ENCODE measurements at regions not wholly inside any gene's neighbourhood (a gene's known extent, or its start where the extent isn't known, plus 50 kb on each side); places are given as distances from the start of the nearest gene placed in this dataset.

- H3K27ac ChIP-seq (ENCODE audit: low read depth, low read length) = no peak overlapping the region
- H3K27me3 Mint-ChIP-seq = peaks cover 0 to 31% (median 20%) of the 10 kb centered on the region in 5 donors
- no peaks in the 10 kb centered on the region for H3K4me1 Mint-ChIP-seq
- H3K9me3 Mint-ChIP-seq = peaks cover 0 to 5% (median 0%) of the 10 kb centered on the region in 11 donors
- H3K4me3 Mint-ChIP-seq = no peak overlapping the region
- CTCF ChIA-PET = no interaction called here
- POLR2A ChIA-PET = no interaction called here
- no peaks in the 10 kb centered on the region for H3K9me3 ChIP-seq (ENCODE audit: control insufficient read depth in 2 of 3, low read length in 3 of 3)
- no peaks in the 10 kb centered on the region for H3K36me3 ChIP-seq (ENCODE audit: control insufficient read depth in 2 of 3, insufficient read depth in 3 of 3, low read length in 3 of 3)
- H3K27ac Mint-ChIP-seq = no peak overlapping the region
- no peak for DNase-seq
- intact Hi-C loops (cut with micrococcal nuclease) = no loop called here
- H3K4me3 ChIP-seq (ENCODE audit: low read length) = no peak overlapping the region
- H3K4me1 ChIP-seq (ENCODE audit: control insufficient read depth in 2 of 2, insufficient read depth in 2 of 2, low read length in 2 of 2) = no peaks in the 10 kb centered on the region
- no peaks in the 10 kb centered on the region for H3K36me3 Mint-ChIP-seq
- ATAC-seq = no peak
- H3K27me3 ChIP-seq (ENCODE audit: control insufficient read depth in 2 of 2, insufficient read depth in 2 of 2, low read length in 2 of 2) = no peaks in the 10 kb centered on the region
Observed at GRCh38 chr18:78900938-78901909, 78.4 kb upstream of the SALL3 start.

- Mint-ChIP-seq H3K9me3 (peaks cover 0 to 5% (median 0%) of the 10 kb centered on the region in 11 donors), H3K27me3 (peaks cover 0 to 36% (median 20%) of the 10 kb centered on the region in 5 donors), H3K36me3 (no peaks in the 10 kb centered on the region), H3K4me1 (no peaks in the 10 kb centered on the region), H3K27ac (no peak overlapping the region), H3K4me3 (no peak overlapping the region)
- Histone ChIP-seq H3K4me1 (ENCODE audit: control insufficient read depth in 2 of 2, insufficient read depth in 2 of 2, low read length in 2 of 2) (no peaks in the 10 kb centered on the region), H3K36me3 (ENCODE audit: control insufficient read depth in 2 of 3, insufficient read depth in 3 of 3, low read length in 3 of 3) (no peaks in the 10 kb centered on the region), H3K27ac (ENCODE audit: low read depth, low read length) (no peak overlapping the region), H3K9me3 (ENCODE audit: control insufficient read depth in 2 of 3, low read length in 3 of 3) (no peaks in the 10 kb centered on the region), H3K27me3 (ENCODE audit: control insufficient read depth in 2 of 2, insufficient read depth in 2 of 2, low read length in 2 of 2) (no peaks in the 10 kb centered on the region), H3K4me3 (ENCODE audit: low read length) (no peak overlapping the region)
- DNase-seq (no peak), ATAC-seq (no peak)
- ChIA-PET CTCF (no interaction called here), POLR2A (no interaction called here)
- intact Hi-C loops (cut with micrococcal nuclease) = no loop called here
Observed at GRCh38 chr18:78901923-78902794, 77.5 kb upstream of the SALL3 start.

- no peak overlapping the region for H3K27ac Mint-ChIP-seq
- H3K9me3 Mint-ChIP-seq = peaks cover 0 to 4% (median 0%) of the 10 kb centered on the region in 11 donors
- POLR2A ChIA-PET = no interaction called here
- Histone ChIP-seq H3K36me3 (ENCODE audit: control insufficient read depth in 2 of 3, insufficient read depth in 3 of 3, low read length in 3 of 3) (no peaks in the 10 kb centered on the region), H3K9me3 (ENCODE audit: control insufficient read depth in 2 of 3, low read length in 3 of 3) (no peaks in the 10 kb centered on the region), H3K4me3 (ENCODE audit: low read length) (no peak overlapping the region), H3K27me3 (ENCODE audit: control insufficient read depth in 2 of 2, insufficient read depth in 2 of 2, low read length in 2 of 2) (no peaks in the 10 kb centered on the region), H3K4me1 (ENCODE audit: control insufficient read depth in 2 of 2, insufficient read depth in 2 of 2, low read length in 2 of 2) (no peaks in the 10 kb centered on the region), H3K27ac (ENCODE audit: low read depth, low read length) (no peak overlapping the region)
- CTCF ChIA-PET = no interaction called here
- ATAC-seq = no peak
- DNase-seq = no peak
- H3K36me3 Mint-ChIP-seq = no peaks in the 10 kb centered on the region
- no peak overlapping the region for H3K4me3 Mint-ChIP-seq
- no peaks in the 10 kb centered on the region for H3K4me1 Mint-ChIP-seq
- intact Hi-C loops (cut with micrococcal nuclease) = no loop called here
- peaks cover 0 to 36% (median 20%) of the 10 kb centered on the region in 5 donors for H3K27me3 Mint-ChIP-seq
Observed at GRCh38 chr18:78902795-78903435, 76.7 kb upstream of the SALL3 start.

- Histone ChIP-seq H3K9me3 (ENCODE audit: control insufficient read depth in 2 of 3, low read length in 3 of 3) (no peaks in the 10 kb centered on the region), H3K4me3 (ENCODE audit: low read length) (no peak overlapping the region), H3K27me3 (ENCODE audit: control insufficient read depth in 2 of 2, insufficient read depth in 2 of 2, low read length in 2 of 2) (no peaks in the 10 kb centered on the region), H3K4me1 (ENCODE audit: control insufficient read depth in 2 of 2, insufficient read depth in 2 of 2, low read length in 2 of 2) (no peaks in the 10 kb centered on the region), H3K36me3 (ENCODE audit: control insufficient read depth in 2 of 3, insufficient read depth in 3 of 3, low read length in 3 of 3) (no peaks in the 10 kb centered on the region), H3K27ac (ENCODE audit: low read depth, low read length) (no peak overlapping the region)
- intact Hi-C loops (cut with micrococcal nuclease) = no loop called here
- ChIA-PET POLR2A (no interaction called here), CTCF (no interaction called here)
- DNase-seq (no peak), ATAC-seq (no peak)
- peaks cover 0 to 4% (median 0%) of the 10 kb centered on the region in 11 donors for H3K9me3 Mint-ChIP-seq
- no peak overlapping the region for H3K4me3 Mint-ChIP-seq
- peaks cover 0 to 29% (median 20%) of the 10 kb centered on the region in 5 donors for H3K27me3 Mint-ChIP-seq
- H3K27ac Mint-ChIP-seq = no peak overlapping the region
- no peaks in the 10 kb centered on the region for H3K4me1 Mint-ChIP-seq
- H3K36me3 Mint-ChIP-seq = no peaks in the 10 kb centered on the region
Observed at GRCh38 chr18:78903436-78904178, 76.0 kb upstream of the SALL3 start.

GRCh38 chr18:78904179-78904531 lies 75.5 kb upstream of the SALL3 start:
- ATAC-seq (no peak), DNase-seq (no peak)
- no peak overlapping the region for H3K27ac ChIP-seq (ENCODE audit: low read depth, low read length)
- H3K4me1 ChIP-seq (ENCODE audit: control insufficient read depth in 2 of 2, insufficient read depth in 2 of 2, low read length in 2 of 2) = no peaks in the 10 kb centered on the region
- H3K4me3 ChIP-seq (ENCODE audit: low read length) = no peak overlapping the region
- intact Hi-C loops (cut with micrococcal nuclease) = no loop called here
- ChIA-PET POLR2A (no interaction called here), CTCF (no interaction called here)
- Mint-ChIP-seq H3K4me1 (no peaks in the 10 kb centered on the region), H3K9me3 (peaks cover 0 to 4% (median 0%) of the 10 kb centered on the region in 11 donors), H3K27me3 (peaks cover 0 to 27% (median 20%) of the 10 kb centered on the region in 5 donors), H3K36me3 (no peaks in the 10 kb centered on the region), H3K4me3 (no peak overlapping the region), H3K27ac (no peak overlapping the region)
- no peaks in the 10 kb centered on the region for H3K9me3 ChIP-seq (ENCODE audit: control insufficient read depth in 2 of 3, low read length in 3 of 3)
- H3K27me3 ChIP-seq (ENCODE audit: control insufficient read depth in 2 of 2, insufficient read depth in 2 of 2, low read length in 2 of 2) = no peaks in the 10 kb centered on the region
- no peaks in the 10 kb centered on the region for H3K36me3 ChIP-seq (ENCODE audit: control insufficient read depth in 2 of 3, insufficient read depth in 3 of 3, low read length in 3 of 3)

- CTCF ChIA-PET = no interaction called here
- H3K4me3 ChIP-seq (ENCODE audit: low read length) = no peak overlapping the region
- no peak overlapping the region for H3K4me3 Mint-ChIP-seq
- peaks cover 0 to 2% (median 0%) of the 10 kb centered on the region in 11 donors for H3K9me3 Mint-ChIP-seq
- no peaks in the 10 kb centered on the region for H3K27me3 ChIP-seq (ENCODE audit: control insufficient read depth in 2 of 2, insufficient read depth in 2 of 2, low read length in 2 of 2)
- no peak for ATAC-seq
- peaks cover 0 to 27% (median 17%) of the 10 kb centered on the region in 5 donors for H3K27me3 Mint-ChIP-seq
- H3K4me1 ChIP-seq (ENCODE audit: control insufficient read depth in 2 of 2, insufficient read depth in 2 of 2, low read length in 2 of 2) = no peaks in the 10 kb centered on the region
- no peaks in the 10 kb centered on the region for H3K9me3 ChIP-seq (ENCODE audit: control insufficient read depth in 2 of 3, low read length in 3 of 3)
- no peaks in the 10 kb centered on the region for H3K36me3 ChIP-seq (ENCODE audit: control insufficient read depth in 2 of 3, insufficient read depth in 3 of 3, low read length in 3 of 3)
- no peaks in the 10 kb centered on the region for H3K36me3 Mint-ChIP-seq
- POLR2A ChIA-PET = no interaction called here
- no peak overlapping the region for H3K27ac ChIP-seq (ENCODE audit: low read depth, low read length)
- no peak overlapping the region for H3K27ac Mint-ChIP-seq
- H3K4me1 Mint-ChIP-seq = no peaks in the 10 kb centered on the region
- no peak for DNase-seq
- intact Hi-C loops (cut with micrococcal nuclease) = no loop called here
Observed at GRCh38 chr18:78905334-78905733, 74.3 kb upstream of the SALL3 start.
